Choroid plexus epithelial cell (primary cell): ENCODE measurements at regions not wholly inside any gene's neighbourhood (a gene's known extent, or its start where the extent isn't known, plus 50 kb on each side); places are given as distances from the start of the nearest gene placed in this dataset.

Experiments used
- DNase-seq: peaks from one replicate; pipeline ENCODE4 v3.0.0-alpha.2; 2010; ENCODE audit warnings: low read depth
- H3K4me3 ChIP-seq: 2 replicates; pipeline ENCODE4 v1.5.1; 2011; ENCODE audit warnings: low read depth, mild to moderate bottlenecking, control low read depth, low read length, moderate library complexity
- TF ChIP-seq, protein P1 (sequence below): conservative IDR thresholded peaks from 2 replicates; pipeline ENCODE4 v1.5.1; 2011; ENCODE audit warnings: low read depth, mild to moderate bottlenecking, control low read depth, inconsistent platforms, low read length, moderate library complexity

DNA sequence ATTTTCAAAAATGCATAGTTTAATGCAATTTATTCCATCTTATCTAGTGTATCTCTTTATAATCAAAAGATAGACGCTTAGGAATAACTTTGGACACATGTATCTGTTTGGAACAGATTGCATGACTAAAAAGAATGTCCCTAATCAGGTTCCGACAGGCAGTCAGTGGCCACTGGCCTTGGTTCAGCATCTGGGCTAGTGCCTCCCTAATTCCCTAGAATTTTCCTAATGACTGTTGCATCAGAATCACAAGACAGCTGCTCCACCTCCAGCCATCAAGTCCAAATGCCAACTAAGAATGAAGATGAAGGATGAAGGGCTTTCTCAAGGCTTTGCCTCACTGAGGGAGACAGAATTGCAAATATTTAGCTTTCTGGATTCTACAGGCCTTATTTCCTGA, 173.8 kb downstream of the EFNB2 start:
- TF ChIP-seq, protein P1, sequence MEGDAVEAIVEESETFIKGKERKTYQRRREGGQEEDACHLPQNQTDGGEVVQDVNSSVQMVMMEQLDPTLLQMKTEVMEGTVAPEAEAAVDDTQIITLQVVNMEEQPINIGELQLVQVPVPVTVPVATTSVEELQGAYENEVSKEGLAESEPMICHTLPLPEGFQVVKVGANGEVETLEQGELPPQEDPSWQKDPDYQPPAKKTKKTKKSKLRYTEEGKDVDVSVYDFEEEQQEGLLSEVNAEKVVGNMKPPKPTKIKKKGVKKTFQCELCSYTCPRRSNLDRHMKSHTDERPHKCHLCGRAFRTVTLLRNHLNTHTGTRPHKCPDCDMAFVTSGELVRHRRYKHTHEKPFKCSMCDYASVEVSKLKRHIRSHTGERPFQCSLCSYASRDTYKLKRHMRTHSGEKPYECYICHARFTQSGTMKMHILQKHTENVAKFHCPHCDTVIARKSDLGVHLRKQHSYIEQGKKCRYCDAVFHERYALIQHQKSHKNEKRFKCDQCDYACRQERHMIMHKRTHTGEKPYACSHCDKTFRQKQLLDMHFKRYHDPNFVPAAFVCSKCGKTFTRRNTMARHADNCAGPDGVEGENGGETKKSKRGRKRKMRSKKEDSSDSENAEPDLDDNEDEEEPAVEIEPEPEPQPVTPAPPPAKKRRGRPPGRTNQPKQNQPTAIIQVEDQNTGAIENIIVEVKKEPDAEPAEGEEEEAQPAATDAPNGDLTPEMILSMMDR: no peak
- H3K4me3 ChIP-seq: no peak overlapping the region
- DNase-seq: no peak

DNA sequence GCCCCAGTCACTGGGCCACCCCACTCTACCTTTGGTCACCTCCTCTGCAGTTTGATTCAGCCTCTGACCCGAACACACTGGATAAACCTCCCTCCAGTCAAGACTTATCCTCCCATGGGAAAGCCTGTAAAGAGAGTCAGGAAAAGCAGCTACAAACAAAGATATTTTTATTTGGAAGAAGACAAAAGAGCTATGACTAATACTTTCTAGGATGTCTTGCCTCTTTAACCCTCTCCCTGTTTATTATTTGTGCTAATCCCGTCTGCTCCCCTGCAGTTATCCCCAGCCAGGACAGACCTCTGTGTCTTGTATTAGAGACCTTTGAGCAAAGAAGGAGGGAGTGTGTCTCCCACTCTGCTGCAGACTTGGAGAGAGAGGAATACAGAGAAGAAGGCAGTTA, 178.3 kb downstream of the EFNB2 start:
- TF ChIP-seq, protein P1: no peak
- DNase-seq: no peak

DNA sequence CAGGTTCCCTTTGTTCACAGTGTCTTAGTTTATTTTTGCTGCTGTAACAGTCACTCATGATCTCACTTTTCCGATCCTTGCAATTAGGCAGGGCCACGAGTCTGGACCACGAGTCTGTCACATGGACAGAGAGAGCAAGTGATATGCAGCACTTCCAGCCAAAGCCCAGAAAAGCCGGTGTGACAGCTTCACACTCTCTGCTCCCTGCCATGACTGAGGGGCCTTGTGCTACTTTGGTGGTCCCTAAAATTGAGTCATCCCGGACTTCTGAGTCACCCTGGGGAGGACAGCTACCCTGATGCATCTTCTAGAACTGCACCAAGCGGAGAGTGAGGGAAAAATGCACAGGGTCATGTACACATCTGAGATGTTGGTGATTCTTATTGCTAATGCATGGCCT, 179.6 kb downstream of the EFNB2 start:
- H3K4me3 ChIP-seq: no peak overlapping the region
- TF ChIP-seq, protein P1: no peak
- no peak for DNase-seq

More for the DNA sequence above, 178.3 kb downstream of the EFNB2 start:
- no peak overlapping the region for H3K4me3 ChIP-seq

DNA sequence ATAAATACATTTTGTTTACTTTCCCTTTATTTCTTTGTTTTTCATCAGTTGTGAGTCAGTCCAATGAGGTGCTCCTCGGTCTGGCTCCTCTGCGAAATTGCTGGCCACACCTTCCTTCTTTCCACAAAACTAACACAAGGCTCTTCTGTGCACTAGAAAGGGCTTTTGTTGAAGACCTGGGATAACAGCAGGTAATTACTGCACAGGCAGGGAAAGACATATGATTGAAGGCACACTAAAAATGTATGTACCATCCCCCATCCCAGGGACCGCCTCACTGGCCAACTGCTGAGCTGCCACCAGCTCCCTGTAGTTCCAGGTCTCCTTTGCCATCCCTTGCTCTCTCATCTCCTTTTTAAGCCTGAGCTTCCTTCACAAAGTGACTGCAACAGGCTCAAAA, 180.5 kb downstream of the EFNB2 start:
- no peak overlapping the region for H3K4me3 ChIP-seq
- TF ChIP-seq, protein P1: no peak
- no peak for DNase-seq

DNA sequence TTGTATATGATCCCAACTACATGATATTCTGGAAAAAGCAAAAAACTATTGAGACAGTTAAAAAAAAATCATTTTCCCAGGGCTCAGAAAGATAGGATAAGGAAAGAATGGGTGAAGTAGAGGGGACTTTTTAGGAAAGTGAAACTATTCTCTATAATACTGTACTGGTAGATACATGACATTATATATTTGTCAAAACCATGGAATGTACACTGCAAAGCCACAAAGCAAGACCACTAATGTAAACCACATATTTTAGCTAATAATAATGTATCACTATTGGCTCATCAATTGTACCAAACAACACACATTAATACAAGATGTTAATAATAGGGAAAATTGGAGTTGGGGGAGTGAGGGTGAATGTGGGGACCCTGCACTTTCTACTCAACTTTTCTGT, 182.6 kb downstream of the EFNB2 start:
- TF ChIP-seq, protein P1: no peak
- DNase-seq: peak; percentile 45
- no peak overlapping the region for H3K4me3 ChIP-seq

DNA sequence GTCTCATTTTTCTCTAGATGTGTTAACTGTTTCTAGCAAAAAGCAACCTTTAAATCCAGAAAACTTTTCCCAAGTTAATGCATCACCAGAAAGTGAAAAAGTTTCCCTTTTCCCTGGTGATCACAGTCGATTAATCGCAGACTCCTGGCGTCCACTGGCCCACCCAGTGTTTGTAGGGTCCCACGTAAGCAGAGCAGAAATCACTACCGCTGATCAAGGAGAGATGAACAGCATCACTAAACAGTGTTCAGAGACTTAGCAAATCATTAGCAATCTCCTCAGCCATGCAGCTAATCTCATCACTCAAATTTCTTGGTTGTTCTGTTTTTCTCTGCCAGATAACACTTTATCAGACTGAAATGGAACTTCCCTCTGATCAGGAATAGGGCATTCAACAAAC, 184.2 kb downstream of the EFNB2 start:
- TF ChIP-seq, protein P1: no peak
- no peak overlapping the region for H3K4me3 ChIP-seq
- DNase-seq: no peak

DNA sequence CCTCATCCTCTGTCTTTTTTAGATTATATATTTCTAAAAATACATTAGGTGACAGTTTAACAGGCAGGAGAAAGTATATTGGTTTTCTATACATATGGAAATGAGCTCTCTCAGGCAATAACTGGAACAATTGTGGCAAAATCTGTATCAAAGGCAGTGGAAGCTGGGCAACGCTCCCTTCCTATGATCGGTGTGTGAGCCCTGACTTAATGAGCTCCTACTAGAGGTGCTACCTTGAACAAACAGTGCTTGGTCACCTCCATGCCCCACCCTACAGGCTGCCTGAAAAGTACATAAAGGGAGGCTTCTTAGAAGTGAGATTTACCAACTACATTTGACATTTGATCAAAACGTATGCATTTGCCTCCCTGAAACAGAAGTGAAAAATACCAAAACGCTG, 185.3 kb downstream of the EFNB2 start:
- DNase-seq: no peak
- TF ChIP-seq, protein P1: no peak
- no peak overlapping the region for H3K4me3 ChIP-seq
